H9 (cell line): ENCODE measurements at regions not wholly inside any gene's neighbourhood (a gene's known extent, or its start where the extent isn't known, plus 50 kb on each side); places are given as distances from the start of the nearest gene placed in this dataset.

Experiments
- DNase-seq: peaks from one replicate; pipeline ENCODE4 v3.0.0-alpha.2; 2017
- H2AFZ ChIP-seq: one replicate; pipeline ENCODE4 v1.6.1; 2013; ENCODE audit warnings: mild to moderate bottlenecking, low read length, control low read depth, moderate library complexity
- H2AK5ac ChIP-seq: 2 replicates; pipeline ENCODE4 v1.6.1; 2013; ENCODE audit warnings: low read length, control low read depth, mixed read lengths; ENCODE audit not compliant: insufficient read length
- H2BK120ac ChIP-seq: one replicate; pipeline ENCODE4 v1.6.1; 2013; ENCODE audit warnings: low read depth, mild to moderate bottlenecking, low read length, control low read depth, inconsistent platforms; ENCODE audit not compliant: poor library complexity, severe bottlenecking
- H2BK12ac ChIP-seq: 2 replicates; pipeline ENCODE4 v1.6.1; 2013; ENCODE audit warnings: low read length, control low read depth, mixed read lengths, low read depth; ENCODE audit not compliant: insufficient read length
- H2BK15ac ChIP-seq: 2 replicates; pipeline ENCODE4 v1.6.1; 2013; ENCODE audit warnings: low read depth, low read length, control low read depth
- H2BK20ac ChIP-seq: one replicate; pipeline ENCODE4 v1.6.1; 2013; ENCODE audit warnings: low read depth, mild to moderate bottlenecking, low read length, control low read depth, inconsistent platforms; ENCODE audit not compliant: poor library complexity, severe bottlenecking
- H2BK5ac ChIP-seq: 2 replicates; pipeline ENCODE4 v1.6.1; 2013; ENCODE audit warnings: low read length, control low read depth, mixed read lengths; ENCODE audit not compliant: insufficient read length
- H3K14ac ChIP-seq: 2 replicates; pipeline ENCODE4 v1.6.1; 2013; ENCODE audit warnings: low read length, control low read depth; ENCODE audit not compliant: insufficient read depth
- H3K18ac ChIP-seq: 2 replicates; pipeline ENCODE4 v1.6.1; 2013; ENCODE audit warnings: low read depth, mild to moderate bottlenecking, mixed read lengths, low read length, control low read depth; ENCODE audit not compliant: insufficient read length
- H3K23ac ChIP-seq: 2 replicates; pipeline ENCODE4 v1.6.1; 2013; ENCODE audit warnings: low read length, control low read depth, mixed read lengths, low read depth; ENCODE audit not compliant: insufficient read length
- H3K23me2 ChIP-seq: 2 replicates; pipeline ENCODE4 v1.6.1; 2013; ENCODE audit warnings: low read depth, mild to moderate bottlenecking, mixed read lengths, low read length, control low read depth; ENCODE audit not compliant: insufficient read length, poor library complexity, severe bottlenecking
- H3K27ac ChIP-seq: 2 replicates; pipeline ENCODE4 v1.5.1; 2013; ENCODE audit warnings: low read length, control low read depth, mixed read lengths, low read depth; ENCODE audit not compliant: insufficient read length
- H3K27me3 ChIP-seq: 2 replicates; pipeline ENCODE4 v1.6.1; 2013; ENCODE audit warnings: low read length, control low read depth, inconsistent platforms; ENCODE audit not compliant: insufficient read depth
- H3K4ac ChIP-seq: 2 replicates; pipeline ENCODE4 v1.6.1; 2013; ENCODE audit warnings: low read depth, mild to moderate bottlenecking, control low read depth, inconsistent platforms, low read length, moderate library complexity
- H3K4me1 ChIP-seq: 2 replicates; pipeline ENCODE4 v1.6.1; 2013; ENCODE audit warnings: low read length, control low read depth, inconsistent platforms; ENCODE audit not compliant: insufficient read depth
- H3K4me2 ChIP-seq: 2 replicates; pipeline ENCODE4 v1.6.1; 2013; ENCODE audit warnings: low read length, control low read depth, mixed read lengths; ENCODE audit not compliant: insufficient read length, insufficient read depth
- H3K56ac ChIP-seq: 2 replicates; pipeline ENCODE4 v1.6.1; 2013; ENCODE audit warnings: low read depth, mild to moderate bottlenecking, mixed read lengths, low read length, control low read depth; ENCODE audit not compliant: insufficient read length
- H3K79me1 ChIP-seq: 2 replicates; pipeline ENCODE4 v1.6.1; 2013; ENCODE audit warnings: low read depth, mild to moderate bottlenecking, moderate library complexity, low read length, control low read depth, inconsistent platforms; ENCODE audit not compliant: insufficient read depth, poor library complexity, severe bottlenecking
- H3K79me2 ChIP-seq: 2 replicates; pipeline ENCODE4 v1.6.1; 2013; ENCODE audit warnings: low read length, control low read depth, inconsistent platforms; ENCODE audit not compliant: insufficient read depth
- H3K9ac ChIP-seq: 2 replicates; pipeline ENCODE4 v1.6.1; 2013; ENCODE audit warnings: low read length, control low read depth, mixed read lengths; ENCODE audit not compliant: insufficient read length; ENCODE audit errors: extremely low read depth
- H3K9me3 ChIP-seq: one replicate; pipeline ENCODE4 v1.6.1; 2013; ENCODE audit warnings: low read depth, low read length, inconsistent platforms; ENCODE audit not compliant: control insufficient read depth
- H3T11ph ChIP-seq: one replicate; pipeline ENCODE4 v1.6.1; 2013; ENCODE audit warnings: mild to moderate bottlenecking, low read length, control low read depth, inconsistent platforms
- H4K20me1 ChIP-seq: one replicate; pipeline ENCODE4 v1.6.1; 2013; ENCODE audit not compliant: control insufficient read depth, insufficient read length, insufficient read depth
- H4K5ac ChIP-seq: 2 replicates; pipeline ENCODE4 v1.6.1; 2013; ENCODE audit warnings: low read depth, mild to moderate bottlenecking, mixed read lengths, low read length, control low read depth; ENCODE audit not compliant: insufficient read length
- H4K8ac ChIP-seq: replicated peaks from 2 replicates; pipeline ENCODE4 v1.6.1; 2013; ENCODE audit warnings: low read length, control low read depth, mixed read lengths, low read depth; ENCODE audit not compliant: insufficient read length
- H4K91ac ChIP-seq: 2 replicates; pipeline ENCODE4 v1.6.1; 2013; ENCODE audit warnings: low read depth, mild to moderate bottlenecking, moderate library complexity, mixed read lengths, low read length, control low read depth; ENCODE audit not compliant: insufficient read length
- H3K27ac Mint-ChIP-seq, 3 experiments: 2 replicates in 2 of 3; 3 replicates in 1 of 3; pipeline ENCODE4 v1.8.0; 2020 to 2021; ENCODE audit warnings: mixed read lengths in 3 of 3, mild to moderate bottlenecking in 1 of 3, moderate library complexity in 1 of 3
- H3K27me3 Mint-ChIP-seq: 2 replicates; pipeline ENCODE4 v1.8.0; 2021; ENCODE audit warnings: low read depth, mild to moderate bottlenecking, moderate library complexity, mixed read lengths
- H3K36me3 Mint-ChIP-seq, 3 experiments: 2 replicates in 2 of 3; 3 replicates in 1 of 3; pipeline ENCODE4 v1.8.0; 2020 to 2021; ENCODE audit warnings: low read depth in 3 of 3, mixed read lengths in 3 of 3; ENCODE audit not compliant: insufficient read depth in 1 of 3
- H3K4me1 Mint-ChIP-seq, 2 experiments: 2 replicates each; pipeline ENCODE4 v1.8.0; 2020; ENCODE audit warnings: mixed read lengths in 2 of 2
- H3K4me3 Mint-ChIP-seq, 2 experiments: 2 replicates in 1 of 2; 3 replicates in 1 of 2; pipeline ENCODE4 v1.8.0; 2020 to 2021; ENCODE audit warnings: mild to moderate bottlenecking in 2 of 2, mixed read lengths in 2 of 2, moderate library complexity in 1 of 2
- H3K9me3 Mint-ChIP-seq, 2 experiments: 2 replicates in 1 of 2; 3 replicates in 1 of 2; pipeline ENCODE4 v1.8.0; 2020; ENCODE audit warnings: mild to moderate bottlenecking in 2 of 2, mixed read lengths in 2 of 2, moderate library complexity in 1 of 2
- WGBS: extraction: QIAGEN DNeasy Blood & Tissue Kit; methylation state at CpG from one replicate; pipeline ENCODE4 v1.1.7; 2013; ENCODE audit warnings: missing lambda C conversion rate, low lambda C conversion rate, mixed read lengths; ENCODE audit not compliant: insufficient read length; ENCODE audit errors: extremely low coverage; 5-methylcytosine and 5-hydroxymethylcytosine counted together
- TF ChIP-seq, protein P1 (sequence below): fragments of 200-600 bp; sonication (generic); conservative IDR thresholded peaks from 3 replicates; pipeline ENCODE4 v1.8.0; 2021; ENCODE audit warnings: antibody characterized with exemption, mild to moderate bottlenecking

DNA sequence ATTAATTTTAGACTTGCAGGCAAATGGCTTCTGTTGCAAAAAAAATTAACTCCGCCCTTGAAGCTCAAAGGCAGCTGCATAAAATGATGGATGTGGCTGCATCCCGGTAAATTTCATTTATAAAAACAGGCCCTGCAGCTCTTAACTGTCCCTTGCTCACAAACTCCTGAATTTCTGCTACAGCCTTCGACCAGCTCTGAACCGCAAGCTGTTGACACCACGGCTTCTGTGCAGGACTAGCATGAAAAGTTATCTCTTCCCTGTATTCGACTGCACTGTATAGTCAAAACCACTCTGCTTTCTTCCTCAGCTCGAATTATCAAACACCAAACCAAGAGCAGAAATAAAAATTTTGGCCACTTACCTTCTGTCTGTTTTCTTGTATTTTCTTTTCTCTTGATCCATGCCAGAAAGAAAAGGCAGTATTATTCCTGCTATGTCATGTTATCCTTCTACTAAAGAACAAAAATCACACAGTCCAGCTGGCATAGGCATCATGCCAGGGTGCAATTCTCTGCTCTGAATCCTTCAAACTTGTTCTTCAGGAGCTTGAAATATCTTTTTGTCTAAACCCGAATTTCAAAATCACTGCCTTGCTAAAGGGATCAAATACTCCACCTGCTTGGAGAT, 195.5 kb upstream of the NCAM2 start:
- H3K4me3 Mint-ChIP-seq = no peak overlapping the region
- H3K27ac ChIP-seq = no peak overlapping the region
- no peak overlapping the region for H4K91ac ChIP-seq
- peaks cover 0 to 5% (median 1%) of the 10 kb centered on the region in 3 experiments; a peak in 3 of 7 replicates for H3K36me3 Mint-ChIP-seq
- H3K27me3 Mint-ChIP-seq = no peaks in the 10 kb centered on the region
- no peak overlapping the region for H2BK120ac ChIP-seq
- no peak overlapping the region for H2BK15ac ChIP-seq
- H3T11ph ChIP-seq = no peak overlapping the region
- DNase-seq = no peak
- H3K4me2 ChIP-seq = no peak overlapping the region
- TF ChIP-seq, protein P1, sequence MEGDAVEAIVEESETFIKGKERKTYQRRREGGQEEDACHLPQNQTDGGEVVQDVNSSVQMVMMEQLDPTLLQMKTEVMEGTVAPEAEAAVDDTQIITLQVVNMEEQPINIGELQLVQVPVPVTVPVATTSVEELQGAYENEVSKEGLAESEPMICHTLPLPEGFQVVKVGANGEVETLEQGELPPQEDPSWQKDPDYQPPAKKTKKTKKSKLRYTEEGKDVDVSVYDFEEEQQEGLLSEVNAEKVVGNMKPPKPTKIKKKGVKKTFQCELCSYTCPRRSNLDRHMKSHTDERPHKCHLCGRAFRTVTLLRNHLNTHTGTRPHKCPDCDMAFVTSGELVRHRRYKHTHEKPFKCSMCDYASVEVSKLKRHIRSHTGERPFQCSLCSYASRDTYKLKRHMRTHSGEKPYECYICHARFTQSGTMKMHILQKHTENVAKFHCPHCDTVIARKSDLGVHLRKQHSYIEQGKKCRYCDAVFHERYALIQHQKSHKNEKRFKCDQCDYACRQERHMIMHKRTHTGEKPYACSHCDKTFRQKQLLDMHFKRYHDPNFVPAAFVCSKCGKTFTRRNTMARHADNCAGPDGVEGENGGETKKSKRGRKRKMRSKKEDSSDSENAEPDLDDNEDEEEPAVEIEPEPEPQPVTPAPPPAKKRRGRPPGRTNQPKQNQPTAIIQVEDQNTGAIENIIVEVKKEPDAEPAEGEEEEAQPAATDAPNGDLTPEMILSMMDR = no peak
- no peak overlapping the region for H2BK20ac ChIP-seq
- H3K4ac ChIP-seq = no peak overlapping the region
- H2BK12ac ChIP-seq = no peak overlapping the region
- H3K9me3 Mint-ChIP-seq = peaks cover 0 to 7% of the 10 kb centered on the region in 2 experiments; a peak in 2 of 5 replicates
- H3K56ac ChIP-seq = no peak overlapping the region
- H3K27me3 ChIP-seq = no peaks in the 10 kb centered on the region
- H3K79me2 ChIP-seq = no peaks in the 10 kb centered on the region
- no peak overlapping the region for H3K23ac ChIP-seq
- no peak overlapping the region for H3K9ac ChIP-seq
- no peaks in the 10 kb centered on the region for H4K20me1 ChIP-seq
- H4K8ac ChIP-seq = no peak overlapping the region
- no peak overlapping the region for H3K18ac ChIP-seq
- no peak overlapping the region for H3K27ac Mint-ChIP-seq
- H3K4me1 ChIP-seq = no peaks in the 10 kb centered on the region
- H3K14ac ChIP-seq = no peak overlapping the region
- H3K9me3 ChIP-seq = no peaks in the 10 kb centered on the region
- H3K79me1 ChIP-seq = no peaks in the 10 kb centered on the region
- H2BK5ac ChIP-seq = no peak overlapping the region
- H3K23me2 ChIP-seq = no peaks in the 10 kb centered on the region
- peaks cover 3 to 4% of the 10 kb centered on the region in 2 experiments; a peak in 2 of 4 replicates for H3K4me1 Mint-ChIP-seq
- H2AFZ ChIP-seq = no peak overlapping the region
- WGBS = no CpG with 5 or more reads among the region's 8 CpGs
- no peak overlapping the region for H4K5ac ChIP-seq
- no peak overlapping the region for H2AK5ac ChIP-seq
